Neuronal stem cell (in vitro differentiated cells): ENCODE measurements at regions not wholly inside any gene's neighbourhood (a gene's known extent, or its start where the extent isn't known, plus 50 kb on each side); places are given as distances from the start of the nearest gene placed in this dataset.

Experiments
- DNase-seq: peaks from one replicate; pipeline ENCODE4 v3.0.0-alpha.2; 2013; ENCODE audit warnings: low spot score
- H2AFZ ChIP-seq: one replicate; pipeline ENCODE4 v1.6.1; 2013; ENCODE audit warnings: mild to moderate bottlenecking, low read length, inconsistent platforms
- H2AK5ac ChIP-seq: 2 replicates; pipeline ENCODE4 v1.6.1; 2013; ENCODE audit warnings: low read depth, mild to moderate bottlenecking, inconsistent platforms, low read length, moderate library complexity, mixed read lengths
- H2BK120ac ChIP-seq: 2 replicates; pipeline ENCODE4 v1.6.1; 2013; ENCODE audit warnings: low read depth, mild to moderate bottlenecking, inconsistent platforms, low read length, moderate library complexity, mixed read lengths
- H2BK12ac ChIP-seq: one replicate; pipeline ENCODE4 v1.6.1; 2013; ENCODE audit warnings: low read length, inconsistent platforms
- H2BK15ac ChIP-seq: 2 replicates; pipeline ENCODE4 v1.6.1; 2013; ENCODE audit warnings: mild to moderate bottlenecking, low read length, inconsistent platforms, mixed read lengths
- H2BK5ac ChIP-seq: one replicate; pipeline ENCODE4 v1.6.1; 2013; ENCODE audit warnings: inconsistent platforms, mild to moderate bottlenecking, low read length, moderate library complexity
- H3K14ac ChIP-seq: one replicate; pipeline ENCODE4 v1.6.1; 2013; ENCODE audit warnings: low read length, inconsistent platforms
- H3K18ac ChIP-seq: 2 replicates; pipeline ENCODE4 v1.6.1; 2013; ENCODE audit warnings: low read length, inconsistent platforms
- H3K23ac ChIP-seq: 2 replicates; pipeline ENCODE4 v1.6.1; 2013; ENCODE audit warnings: low read depth, mild to moderate bottlenecking, mixed read lengths, low read length, inconsistent platforms; ENCODE audit not compliant: poor library complexity
- H3K27ac ChIP-seq: replicated peaks from 3 replicates; pipeline ENCODE4 v1.5.1; 2013; ENCODE audit warnings: low read length, inconsistent platforms
- H3K27me3 ChIP-seq, 3 experiments: 2 replicates each; pipeline ENCODE4 v1.6.1; 2013; ENCODE audit warnings: low read length in 3 of 3, mild to moderate bottlenecking in 2 of 3, inconsistent platforms in 1 of 3, low read depth in 1 of 3, mixed read lengths in 1 of 3, moderate library complexity in 1 of 3; ENCODE audit not compliant: control insufficient read depth in 3 of 3, insufficient read depth in 3 of 3
- H3K36me3 ChIP-seq, 2 donors: replicated peaks in 1 of 2; 2 replicates each; pipeline ENCODE4 v1.6.1; 2013; ENCODE audit warnings: low read length in 2 of 2; ENCODE audit not compliant: control insufficient read depth in 2 of 2, insufficient read depth in 2 of 2
- H3K4ac ChIP-seq: 2 replicates; pipeline ENCODE4 v1.6.1; 2013; ENCODE audit warnings: inconsistent platforms, mild to moderate bottlenecking, low read length, moderate library complexity
- H3K4me1 ChIP-seq, 2 donors: 1 replicate in 1 of 2; 2 replicates in 1 of 2; pipeline ENCODE4 v1.6.1; 2013; ENCODE audit warnings: low read length in 2 of 2, low read depth in 1 of 2; ENCODE audit not compliant: control insufficient read depth in 2 of 2, insufficient read depth in 1 of 2
- H3K4me2 ChIP-seq: one replicate; pipeline ENCODE4 v1.6.1; 2013; ENCODE audit warnings: mild to moderate bottlenecking, low read length, inconsistent platforms; ENCODE audit not compliant: insufficient read depth, poor library complexity, severe bottlenecking
- H3K4me3 ChIP-seq, 2 donors: 2 replicates each; pipeline ENCODE4 v1.5.1; 2013; ENCODE audit warnings: low read length in 2 of 2, mild to moderate bottlenecking in 2 of 2, inconsistent platforms in 1 of 2, moderate library complexity in 1 of 2
- H3K79me1 ChIP-seq: one replicate; pipeline ENCODE4 v1.6.1; 2013; ENCODE audit warnings: low read depth, mild to moderate bottlenecking, inconsistent platforms, low read length, moderate library complexity
- H3K9ac ChIP-seq: one replicate; pipeline ENCODE4 v1.6.1; 2013; ENCODE audit warnings: mild to moderate bottlenecking, low read depth, low read length, inconsistent platforms; ENCODE audit not compliant: poor library complexity
- H3K9me3 ChIP-seq, 2 donors: replicated peaks in 1 of 2; 2 replicates each; pipeline versions ENCODE3 to v1.6.1; 2013; ENCODE audit warnings: low read length in 2 of 2, mild to moderate bottlenecking in 2 of 2, inconsistent platforms in 1 of 2, low read depth in 1 of 2, mixed read lengths in 1 of 2, moderate library complexity in 1 of 2; ENCODE audit not compliant: control insufficient read depth in 2 of 2, insufficient read depth in 1 of 2
- H4K8ac ChIP-seq: one replicate; pipeline ENCODE4 v1.6.1; 2013; ENCODE audit warnings: low read depth, mild to moderate bottlenecking, inconsistent platforms, low read length, moderate library complexity
- H4K91ac ChIP-seq: one replicate; pipeline ENCODE4 v1.6.1; 2013; ENCODE audit warnings: low read length, low read depth, mild to moderate bottlenecking, inconsistent platforms; ENCODE audit not compliant: poor library complexity
- WGBS, 2 donors: extraction: QIAGEN DNeasy Blood & Tissue Kit; methylation state at CpG; one replicate each; pipeline ENCODE4 v1.1.7; 2013; ENCODE audit warnings: missing lambda C conversion rate in 2 of 2, mixed read lengths in 1 of 2; ENCODE audit not compliant: insufficient read length in 2 of 2, insufficient replicate concordance in 1 of 2; ENCODE audit errors: extremely low coverage in 2 of 2; 5-methylcytosine and 5-hydroxymethylcytosine counted together

- H2BK12ac ChIP-seq: no peak overlapping the region
- H2BK5ac ChIP-seq: no peak overlapping the region
- H3K4me3 ChIP-seq: no peak overlapping the region
- H3K4me2 ChIP-seq: no peak overlapping the region
- no peaks in the 10 kb centered on the region for H3K36me3 ChIP-seq
- no peak overlapping the region for H4K8ac ChIP-seq
- H3K14ac ChIP-seq: no peak overlapping the region
- H2AK5ac ChIP-seq: no peak overlapping the region
- no peak for DNase-seq
- H3K79me1 ChIP-seq: no peaks in the 10 kb centered on the region
- no peak overlapping the region for H3K23ac ChIP-seq
- WGBS, 2 donors: no CpG with 5 or more reads among the region's 2 CpGs
- H3K18ac ChIP-seq: no peak overlapping the region
- H2BK15ac ChIP-seq: no peak overlapping the region
- H3K27me3 ChIP-seq: no peaks in the 10 kb centered on the region
- H3K27ac ChIP-seq: no peak overlapping the region
- H3K9ac ChIP-seq: no peak overlapping the region
- no peak overlapping the region for H2BK120ac ChIP-seq
- H2AFZ ChIP-seq: no peak overlapping the region
- no peak overlapping the region for H3K4ac ChIP-seq
- H3K9me3 ChIP-seq: no peaks in the 10 kb centered on the region
- H4K91ac ChIP-seq: no peak overlapping the region
- peaks cover 0 to 13% of the 10 kb centered on the region in 2 donors for H3K4me1 ChIP-seq
These were observed 465.0 kb downstream of the TAF11L14 start for GRCh38 chr5:18099261-18099660.

- Histone ChIP-seq H4K8ac (no peak overlapping the region), H3K4ac (no peak overlapping the region), H2AFZ (no peak overlapping the region), H2BK5ac (no peak overlapping the region), H3K4me2 (no peak overlapping the region), H3K36me3 (no peaks in the 10 kb centered on the region), H3K9me3 (no peaks in the 10 kb centered on the region), H3K79me1 (no peaks in the 10 kb centered on the region), H3K18ac (no peak overlapping the region), H3K4me3 (no peak overlapping the region), H4K91ac (no peak overlapping the region), H3K23ac (no peak overlapping the region), H2BK12ac (no peak overlapping the region), H2BK15ac (no peak overlapping the region), H2AK5ac (no peak overlapping the region), H3K4me1 (peaks cover 0 to 13% of the 10 kb centered on the region in 2 donors), H2BK120ac (no peak overlapping the region), H3K14ac (no peak overlapping the region), H3K27me3 (no peaks in the 10 kb centered on the region), H3K27ac (no peak overlapping the region), H3K9ac (no peak overlapping the region)
- DNase-seq: no peak
These were observed 467.3 kb downstream of the TAF11L14 start for GRCh38 chr5:18101532-18101931.

GRCh38 chr5:18102733-18103132, 468.5 kb downstream of the TAF11L14 start:
- Histone ChIP-seq H3K9me3 (no peaks in the 10 kb centered on the region), H2BK15ac (no peak overlapping the region), H3K4me2 (no peak overlapping the region), H3K18ac (no peak overlapping the region), H4K8ac (no peak overlapping the region), H3K4me1 (peaks cover 0 to 13% of the 10 kb centered on the region in 2 donors), H2AK5ac (no peak overlapping the region), H3K36me3 (no peaks in the 10 kb centered on the region), H3K27me3 (no peaks in the 10 kb centered on the region), H4K91ac (no peak overlapping the region), H2BK5ac (no peak overlapping the region), H2BK12ac (no peak overlapping the region), H2BK120ac (no peak overlapping the region), H3K79me1 (no peaks in the 10 kb centered on the region), H3K27ac (no peak overlapping the region), H3K4me3 (no peak overlapping the region), H3K4ac (no peak overlapping the region), H3K14ac (no peak overlapping the region), H2AFZ (no peak overlapping the region), H3K9ac (no peak overlapping the region), H3K23ac (no peak overlapping the region)
- no CpG with 5 or more reads among the region's 1 CpG for WGBS, 2 donors
- no peak for DNase-seq

- Histone ChIP-seq H3K27ac (no peak overlapping the region), H3K9me3 (no peaks in the 10 kb centered on the region), H3K4me3 (no peak overlapping the region), H2AFZ (no peak overlapping the region), H2BK5ac (no peak overlapping the region), H2AK5ac (no peak overlapping the region), H4K91ac (no peak overlapping the region), H4K8ac (no peak overlapping the region), H3K14ac (no peak overlapping the region), H3K4me2 (no peak overlapping the region), H2BK12ac (no peak overlapping the region), H3K23ac (no peak overlapping the region), H3K27me3 (no peaks in the 10 kb centered on the region), H3K4me1 (no peaks in the 10 kb centered on the region), H3K36me3 (no peaks in the 10 kb centered on the region), H2BK120ac (no peak overlapping the region), H3K79me1 (no peaks in the 10 kb centered on the region), H2BK15ac (no peak overlapping the region), H3K18ac (no peak overlapping the region), H3K4ac (no peak overlapping the region), H3K9ac (no peak overlapping the region)
- WGBS, 2 donors: no CpG with 5 or more reads among the region's 1 CpG
- no peak for DNase-seq
These were observed 471.2 kb downstream of the TAF11L14 start for GRCh38 chr5:18105449-18105848.
